ENCODE measurements at regions not wholly inside any gene's neighbourhood (a gene's known extent, or its start where the extent isn't known, plus 50 kb on each side); places are given as distances from the start of the nearest gene placed in this dataset.

- peak overlapping the region; percentile 66 for H3K27ac ChIP-seq (ENCODE audit: low read depth, low read length)
These were observed 1005.5 kb downstream of the PCDH9 start for GRCh38 chr13:66224663-66225062.

GRCh38 chr13:66222926-66223325 lies 1007.2 kb downstream of the PCDH9 start:
- no CpG with 5 or more reads among the region's 4 CpGs for WGBS (ENCODE audit: extremely low coverage, insufficient coverage, insufficient read length)
- no peak overlapping the region for H3K23ac ChIP-seq (ENCODE audit: low read length)
- no peak overlapping the region for H3K18ac ChIP-seq (ENCODE audit: low read length)
- H4K8ac ChIP-seq (ENCODE audit: low read depth, low read length), result no peak overlapping the region
- no peak overlapping the region for H3K4me2 ChIP-seq (ENCODE audit: low read length)
- H4K91ac ChIP-seq (ENCODE audit: low read depth, low read length), result no peak overlapping the region
- no peak overlapping the region for H3K4ac ChIP-seq (ENCODE audit: low read depth, low read length)
- no peak overlapping the region for H3K14ac ChIP-seq (ENCODE audit: low read length)
- DNase-seq, result no peak
- H2AFZ ChIP-seq (ENCODE audit: insufficient read depth, low read length, poor library complexity), result no peak overlapping the region
- no peaks in the 10 kb centered on the region for H3K79me1 ChIP-seq (ENCODE audit: low read length)
- H2BK120ac ChIP-seq (ENCODE audit: insufficient read depth, low read length, poor library complexity), result no peak overlapping the region
- peaks cover 0 to 3% of the 10 kb centered on the region in 2 experiments for H3K4me1 ChIP-seq (ENCODE audit: control insufficient read depth in 1 of 2, insufficient read depth in 2 of 2, low read length in 2 of 2)
- H3K36me3 ChIP-seq (ENCODE audit: control insufficient read depth in 1 of 2, insufficient read depth in 2 of 2, low read length in 2 of 2), result no peaks in the 10 kb centered on the region
- no peak overlapping the region for H2BK5ac ChIP-seq (ENCODE audit: low read depth, low read length, poor library complexity)
- no peak overlapping the region for H3K27ac ChIP-seq (ENCODE audit: low read depth, low read length)
- H2AK5ac ChIP-seq (ENCODE audit: low read length), result no peak overlapping the region
- no peak overlapping the region for H3K4me3 ChIP-seq (ENCODE audit: low read depth, low read length)
- no peak overlapping the region for H3K9ac ChIP-seq (ENCODE audit: low read length)
- no peaks in the 10 kb centered on the region for H3K9me3 ChIP-seq (ENCODE audit: insufficient read depth, low read depth, low read length)
- no peak overlapping the region for H4K12ac ChIP-seq (ENCODE audit: low read depth, low read length)
- no peaks in the 10 kb centered on the region for H3K27me3 ChIP-seq (ENCODE audit: insufficient read depth, low read length)
- no peaks in the 10 kb centered on the region for H3K79me2 ChIP-seq (ENCODE audit: control insufficient read depth, insufficient read depth, low read length, poor library complexity)
- no peak overlapping the region for H2BK12ac ChIP-seq (ENCODE audit: low read length)

More at GRCh38 chr13:66224663-66225062, 1005.5 kb downstream of the PCDH9 start:
- Histone ChIP-seq H3K36me3 (ENCODE audit: control insufficient read depth in 1 of 2, insufficient read depth in 2 of 2, low read length in 2 of 2) (no peaks in the 10 kb centered on the region), H3K79me2 (ENCODE audit: control insufficient read depth, insufficient read depth, low read length, poor library complexity) (no peaks in the 10 kb centered on the region), H3K14ac (ENCODE audit: low read length) (no peak overlapping the region), H2BK120ac (ENCODE audit: insufficient read depth, low read length, poor library complexity) (no peak overlapping the region), H4K8ac (ENCODE audit: low read depth, low read length) (no peak overlapping the region), H2BK12ac (ENCODE audit: low read length) (no peak overlapping the region), H3K9ac (ENCODE audit: low read length) (no peak overlapping the region), H3K9me3 (ENCODE audit: insufficient read depth, low read depth, low read length) (no peaks in the 10 kb centered on the region), H4K91ac (ENCODE audit: low read depth, low read length) (no peak overlapping the region), H2BK5ac (ENCODE audit: low read depth, low read length, poor library complexity) (no peak overlapping the region), H3K18ac (ENCODE audit: low read length) (no peak overlapping the region), H3K4me1 (ENCODE audit: control insufficient read depth in 1 of 2, insufficient read depth in 2 of 2, low read length in 2 of 2) (peaks cover 0 to 3% of the 10 kb centered on the region in 2 experiments), H4K12ac (ENCODE audit: low read depth, low read length) (no peak overlapping the region), H3K23ac (ENCODE audit: low read length) (no peak overlapping the region), H3K4ac (ENCODE audit: low read depth, low read length) (no peak overlapping the region), H2AK5ac (ENCODE audit: low read length) (no peak overlapping the region), H3K79me1 (ENCODE audit: low read length) (no peaks in the 10 kb centered on the region), H3K4me2 (ENCODE audit: low read length) (no peak overlapping the region), H3K27me3 (ENCODE audit: insufficient read depth, low read length) (no peaks in the 10 kb centered on the region), H2AFZ (ENCODE audit: insufficient read depth, low read length, poor library complexity) (no peak overlapping the region), H3K4me3 (ENCODE audit: low read depth, low read length) (no peak overlapping the region)
- DNase-seq, result no peak
- WGBS (ENCODE audit: extremely low coverage, insufficient coverage, insufficient read length), result no CpG with 5 or more reads among the region's 2 CpGs

- Histone ChIP-seq H3K27me3 (ENCODE audit: insufficient read depth, low read length) (no peaks in the 10 kb centered on the region), H3K4me2 (ENCODE audit: low read length) (no peak overlapping the region), H4K91ac (ENCODE audit: low read depth, low read length) (no peak overlapping the region), H2AK5ac (ENCODE audit: low read length) (no peak overlapping the region), H3K79me2 (ENCODE audit: control insufficient read depth, insufficient read depth, low read length, poor library complexity) (no peaks in the 10 kb centered on the region), H3K14ac (ENCODE audit: low read length) (no peak overlapping the region), H3K4ac (ENCODE audit: low read depth, low read length) (no peak overlapping the region), H3K4me3 (ENCODE audit: low read depth, low read length) (no peak overlapping the region), H3K27ac (ENCODE audit: low read depth, low read length) (no peak overlapping the region), H4K12ac (ENCODE audit: low read depth, low read length) (no peak overlapping the region), H3K23ac (ENCODE audit: low read length) (no peak overlapping the region), H2BK120ac (ENCODE audit: insufficient read depth, low read length, poor library complexity) (no peak overlapping the region), H3K4me1 (ENCODE audit: control insufficient read depth in 1 of 2, insufficient read depth in 2 of 2, low read length in 2 of 2) (peaks cover 0 to 3% of the 10 kb centered on the region in 2 experiments), H3K79me1 (ENCODE audit: low read length) (no peaks in the 10 kb centered on the region), H3K9me3 (ENCODE audit: insufficient read depth, low read depth, low read length) (no peaks in the 10 kb centered on the region), H3K18ac (ENCODE audit: low read length) (no peak overlapping the region), H2BK5ac (ENCODE audit: low read depth, low read length, poor library complexity) (no peak overlapping the region), H3K36me3 (ENCODE audit: control insufficient read depth in 1 of 2, insufficient read depth in 2 of 2, low read length in 2 of 2) (no peaks in the 10 kb centered on the region), H2BK12ac (ENCODE audit: low read length) (no peak overlapping the region), H3K9ac (ENCODE audit: low read length) (no peak overlapping the region), H2AFZ (ENCODE audit: insufficient read depth, low read length, poor library complexity) (no peak overlapping the region), H4K8ac (ENCODE audit: low read depth, low read length) (no peak overlapping the region)
- no peak for DNase-seq
- WGBS (ENCODE audit: extremely low coverage, insufficient coverage, insufficient read length), result no CpG with 5 or more reads among the region's 4 CpGs
These were observed 1008.0 kb downstream of the PCDH9 start for GRCh38 chr13:66222127-66222526.

- H3K4me3 ChIP-seq (ENCODE audit: low read depth, low read length), result no peak overlapping the region
- H3K4me2 ChIP-seq (ENCODE audit: low read length), result no peak overlapping the region
- no peaks in the 10 kb centered on the region for H3K27me3 ChIP-seq (ENCODE audit: insufficient read depth, low read length)
- H3K79me1 ChIP-seq (ENCODE audit: low read length), result no peaks in the 10 kb centered on the region
- no peak overlapping the region for H3K9ac ChIP-seq (ENCODE audit: low read length)
- no peaks in the 10 kb centered on the region for H3K79me2 ChIP-seq (ENCODE audit: control insufficient read depth, insufficient read depth, low read length, poor library complexity)
- no peak overlapping the region for H4K12ac ChIP-seq (ENCODE audit: low read depth, low read length)
- no peaks in the 10 kb centered on the region for H3K9me3 ChIP-seq (ENCODE audit: insufficient read depth, low read depth, low read length)
- H2AFZ ChIP-seq (ENCODE audit: insufficient read depth, low read length, poor library complexity), result no peak overlapping the region
- H4K91ac ChIP-seq (ENCODE audit: low read depth, low read length), result no peak overlapping the region
- no peak overlapping the region for H3K23ac ChIP-seq (ENCODE audit: low read length)
- no peaks in the 10 kb centered on the region for H3K36me3 ChIP-seq (ENCODE audit: control insufficient read depth in 1 of 2, insufficient read depth in 2 of 2, low read length in 2 of 2)
- no peak for DNase-seq
- no peak overlapping the region for H4K8ac ChIP-seq (ENCODE audit: low read depth, low read length)
- H2BK5ac ChIP-seq (ENCODE audit: low read depth, low read length, poor library complexity), result no peak overlapping the region
- no peak overlapping the region for H3K18ac ChIP-seq (ENCODE audit: low read length)
- no peak overlapping the region for H3K27ac ChIP-seq (ENCODE audit: low read depth, low read length)
- no peak overlapping the region for H2BK120ac ChIP-seq (ENCODE audit: insufficient read depth, low read length, poor library complexity)
- no peak overlapping the region for H3K14ac ChIP-seq (ENCODE audit: low read length)
- H3K4ac ChIP-seq (ENCODE audit: low read depth, low read length), result no peak overlapping the region
- no peak overlapping the region for H2AK5ac ChIP-seq (ENCODE audit: low read length)
- no CpG with 5 or more reads among the region's 1 CpG for WGBS (ENCODE audit: extremely low coverage, insufficient coverage, insufficient read length)
- no peak overlapping the region for H2BK12ac ChIP-seq (ENCODE audit: low read length)
- no peaks in the 10 kb centered on the region for H3K4me1 ChIP-seq (ENCODE audit: control insufficient read depth in 1 of 2, insufficient read depth in 2 of 2, low read length in 2 of 2)
These were observed 1010.6 kb downstream of the PCDH9 start for GRCh38 chr13:66219506-66219905.
